ENCODE measurements at regions not wholly inside any gene's neighbourhood (a gene's known extent, or its start where the extent isn't known, plus 50 kb on each side); places are given as distances from the start of the nearest gene placed in this dataset.

- TF ChIP-seq EZH2 (IDR thresholded peaks at IDR 0.05) (no peak), RAD21 (IDR thresholded peaks at IDR 0.05; ENCODE audit: low read depth) (no peak), MAX (IDR thresholded peaks at IDR 0.05) (no peak), CEBPB (IDR thresholded peaks at IDR 0.05; ENCODE audit: low read depth) (no peak)
- TF ChIP-seq, protein P1, sequence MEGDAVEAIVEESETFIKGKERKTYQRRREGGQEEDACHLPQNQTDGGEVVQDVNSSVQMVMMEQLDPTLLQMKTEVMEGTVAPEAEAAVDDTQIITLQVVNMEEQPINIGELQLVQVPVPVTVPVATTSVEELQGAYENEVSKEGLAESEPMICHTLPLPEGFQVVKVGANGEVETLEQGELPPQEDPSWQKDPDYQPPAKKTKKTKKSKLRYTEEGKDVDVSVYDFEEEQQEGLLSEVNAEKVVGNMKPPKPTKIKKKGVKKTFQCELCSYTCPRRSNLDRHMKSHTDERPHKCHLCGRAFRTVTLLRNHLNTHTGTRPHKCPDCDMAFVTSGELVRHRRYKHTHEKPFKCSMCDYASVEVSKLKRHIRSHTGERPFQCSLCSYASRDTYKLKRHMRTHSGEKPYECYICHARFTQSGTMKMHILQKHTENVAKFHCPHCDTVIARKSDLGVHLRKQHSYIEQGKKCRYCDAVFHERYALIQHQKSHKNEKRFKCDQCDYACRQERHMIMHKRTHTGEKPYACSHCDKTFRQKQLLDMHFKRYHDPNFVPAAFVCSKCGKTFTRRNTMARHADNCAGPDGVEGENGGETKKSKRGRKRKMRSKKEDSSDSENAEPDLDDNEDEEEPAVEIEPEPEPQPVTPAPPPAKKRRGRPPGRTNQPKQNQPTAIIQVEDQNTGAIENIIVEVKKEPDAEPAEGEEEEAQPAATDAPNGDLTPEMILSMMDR (IDR thresholded peaks at IDR 0.05 in 2 of 3, conservative IDR thresholded peaks at IDR 0.05 in 1 of 3; ENCODE audit: borderline replicate concordance in 1 of 3, insufficient read depth in 1 of 3, low read depth in 2 of 3, low read length in 2 of 3): no peak
Measured at GRCh38 chr5:82466986-82467561, 188.9 kb upstream of the RPS23 start (continued).

DNA sequence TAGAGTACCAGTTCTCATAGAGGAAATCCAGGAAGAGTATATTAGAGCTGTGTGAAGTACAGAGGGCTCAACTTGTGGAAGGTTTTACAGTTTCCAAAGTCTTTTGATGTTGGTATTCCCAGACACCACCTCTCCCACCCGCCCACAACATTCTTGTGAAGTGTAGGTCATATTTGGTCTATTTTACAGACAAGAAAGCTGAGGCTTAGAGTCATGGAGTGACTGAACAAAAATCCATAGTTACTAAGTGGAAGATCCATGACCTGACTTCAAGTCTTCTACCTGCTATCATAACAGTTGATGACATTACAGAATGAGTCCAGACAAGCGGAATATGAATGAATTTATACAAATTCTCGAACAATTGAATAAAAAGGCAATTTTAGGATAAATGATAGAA is 187.1 kb upstream of the RPS23 start:
- ChIA-PET POLR2A (no interaction called here), CTCF (no interaction called here), RAD21 (ENCODE audit: low non-redundant PET in 1 of 2, low total read pairs in 2 of 2, uncharacterized antibody in 2 of 2, unreplicated experiment in 2 of 2) (no interaction called here)
- no TSS peak for BruUV-seq (replicated peaks)
- H3K27me3 ChIP-seq (ENCODE audit: insufficient read depth, low read length): no peaks in the 10 kb centered on the region
- H4K20me1 ChIP-seq (ENCODE audit: insufficient read depth): no peaks in the 10 kb centered on the region
- peak overlapping the region; percentile 34; the same call in 1 of the 2 replicates for H3K4me2 ChIP-seq (ENCODE audit: low read length)
- no peak overlapping the region for H3K9ac ChIP-seq (ENCODE audit: low read length)
- no peaks in the 10 kb centered on the region for H3K9me2 ChIP-seq (ENCODE audit: insufficient read depth)
- peak; percentile 30; the same call in 1 of the 2 replicates for ATAC-seq
- DNase-seq (ENCODE audit: low read depth, low spot score): no peak
- H3K79me2 ChIP-seq (ENCODE audit: insufficient read depth, low read length): no peaks in the 10 kb centered on the region
- H3K27ac ChIP-seq (ENCODE audit: low read depth, low read length): no peak overlapping the region
- no peaks in the 10 kb centered on the region for H3K36me3 ChIP-seq (ENCODE audit: control insufficient read depth in 1 of 2, insufficient read depth in 2 of 2, low read length in 2 of 2)
- H3K9me3 ChIP-seq (ENCODE audit: control insufficient read depth in 1 of 2, insufficient read depth in 1 of 2, low read depth in 1 of 2, low read length in 2 of 2): no peaks in the 10 kb centered on the region
- intact Hi-C loops (cut with micrococcal nuclease): no loop called here
- H3K4me3 ChIP-seq (replicated peaks in 1 of 2; ENCODE audit: low read depth in 1 of 2, low read length in 2 of 2): no peak overlapping the region
- H2AFZ ChIP-seq (ENCODE audit: low read depth, low read length, poor library complexity, severe bottlenecking): no peak overlapping the region
- H3K4me1 ChIP-seq (ENCODE audit: control insufficient read depth in 1 of 2, insufficient read depth in 2 of 2, low read length in 2 of 2): peaks cover 0 to 14% of the 10 kb centered on the region in 2 experiments; a peak in 2 of 4 replicates
- no peak for TF ChIP-seq ZBTB33 (IDR thresholded peaks at IDR 0.05; ENCODE audit: extremely low read depth, insufficient replicate concordance, low read length)
- TF ChIP-seq YY1 (IDR thresholded peaks at IDR 0.05; ENCODE audit: extremely low read depth, insufficient replicate concordance, low read depth, low read length): no peak
- TF ChIP-seq, protein P2, sequence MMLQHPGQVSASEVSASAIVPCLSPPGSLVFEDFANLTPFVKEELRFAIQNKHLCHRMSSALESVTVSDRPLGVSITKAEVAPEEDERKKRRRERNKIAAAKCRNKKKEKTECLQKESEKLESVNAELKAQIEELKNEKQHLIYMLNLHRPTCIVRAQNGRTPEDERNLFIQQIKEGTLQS (IDR thresholded peaks at IDR 0.05): no peak
- no peak for TF ChIP-seq SRF (IDR thresholded peaks at IDR 0.05; ENCODE audit: low read depth)
- no peak for TF ChIP-seq TCF7L2 (IDR thresholded peaks at IDR 0.05; ENCODE audit: borderline replicate concordance, extremely low read depth, insufficient read depth, insufficient read length)
- TF ChIP-seq RAD21 (IDR thresholded peaks at IDR 0.05; ENCODE audit: low read depth): no peak
- TF ChIP-seq MAX (IDR thresholded peaks at IDR 0.05): no peak
- no peak for TF ChIP-seq POLR2AphosphoS5 (IDR thresholded peaks at IDR 0.05; ENCODE audit: low read depth, low read length)
- TF ChIP-seq EGR1 (IDR thresholded peaks at IDR 0.05; ENCODE audit: low read depth): no peak
- TF ChIP-seq, protein P3, sequence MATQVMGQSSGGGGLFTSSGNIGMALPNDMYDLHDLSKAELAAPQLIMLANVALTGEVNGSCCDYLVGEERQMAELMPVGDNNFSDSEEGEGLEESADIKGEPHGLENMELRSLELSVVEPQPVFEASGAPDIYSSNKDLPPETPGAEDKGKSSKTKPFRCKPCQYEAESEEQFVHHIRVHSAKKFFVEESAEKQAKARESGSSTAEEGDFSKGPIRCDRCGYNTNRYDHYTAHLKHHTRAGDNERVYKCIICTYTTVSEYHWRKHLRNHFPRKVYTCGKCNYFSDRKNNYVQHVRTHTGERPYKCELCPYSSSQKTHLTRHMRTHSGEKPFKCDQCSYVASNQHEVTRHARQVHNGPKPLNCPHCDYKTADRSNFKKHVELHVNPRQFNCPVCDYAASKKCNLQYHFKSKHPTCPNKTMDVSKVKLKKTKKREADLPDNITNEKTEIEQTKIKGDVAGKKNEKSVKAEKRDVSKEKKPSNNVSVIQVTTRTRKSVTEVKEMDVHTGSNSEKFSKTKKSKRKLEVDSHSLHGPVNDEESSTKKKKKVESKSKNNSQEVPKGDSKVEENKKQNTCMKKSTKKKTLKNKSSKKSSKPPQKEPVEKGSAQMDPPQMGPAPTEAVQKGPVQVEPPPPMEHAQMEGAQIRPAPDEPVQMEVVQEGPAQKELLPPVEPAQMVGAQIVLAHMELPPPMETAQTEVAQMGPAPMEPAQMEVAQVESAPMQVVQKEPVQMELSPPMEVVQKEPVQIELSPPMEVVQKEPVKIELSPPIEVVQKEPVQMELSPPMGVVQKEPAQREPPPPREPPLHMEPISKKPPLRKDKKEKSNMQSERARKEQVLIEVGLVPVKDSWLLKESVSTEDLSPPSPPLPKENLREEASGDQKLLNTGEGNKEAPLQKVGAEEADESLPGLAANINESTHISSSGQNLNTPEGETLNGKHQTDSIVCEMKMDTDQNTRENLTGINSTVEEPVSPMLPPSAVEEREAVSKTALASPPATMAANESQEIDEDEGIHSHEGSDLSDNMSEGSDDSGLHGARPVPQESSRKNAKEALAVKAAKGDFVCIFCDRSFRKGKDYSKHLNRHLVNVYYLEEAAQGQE (IDR thresholded peaks at IDR 0.05; ENCODE audit: low read depth): no peak
- no peak for TF ChIP-seq POLR2A (IDR thresholded peaks at IDR 0.05; ENCODE audit: borderline replicate concordance, extremely low read depth, insufficient read depth, insufficient read length)
- TF ChIP-seq SIN3A (IDR thresholded peaks at IDR 0.05; ENCODE audit: low read depth): no peak
- TF ChIP-seq ZNF274 (IDR thresholded peaks at IDR 0.05; ENCODE audit: low read depth, low read length): no peak
- no peak for TF ChIP-seq CBX3 (IDR thresholded peaks at IDR 0.05; ENCODE audit: low read depth)
